HCT116 (cell line): ENCODE measurements at regions not wholly inside any gene's neighbourhood (a gene's known extent, or its start where the extent isn't known, plus 50 kb on each side); places are given as distances from the start of the nearest gene placed in this dataset.

Source experiments
- ATAC-seq: fragments of 200-7000 bp; cut with Tn5 transposase; 2 replicates; pipeline ENCODE4 v1.9.1; 2020; ENCODE audit warnings: mild to moderate bottlenecking, moderate library complexity
- BruUV-seq: library from RNA; stranded (reverse); fragments of 400-500 nt; replicated peaks from 2 replicates; lab custom pipeline; 2021; lab: Mats Ljungman, UMichigan
- CTCF ChIA-PET: fragments of 300-600 bp; sonication (Branson Sonifier 250); formaldehyde crosslinking; loops from one replicate; lab custom pipeline; 2021; ENCODE audit warnings: antibody characterized with exemption; lab: Charles Lee
- POLR2A ChIA-PET: fragments of 300-600, 350-600 bp; sonication (Branson Sonifier 250); formaldehyde crosslinking; loops from one replicate; lab custom pipeline; 2021; ENCODE audit warnings: antibody characterized with exemption; lab: Charles Lee
- RAD21 ChIA-PET, 2 experiments: fragments of 300-600 bp; sonication (Branson Sonifier 250); formaldehyde crosslinking; loops; one replicate each; lab custom pipeline; 2023; ENCODE audit warnings: low total read pairs in 2 of 2; ENCODE audit not compliant: uncharacterized antibody in 2 of 2, unreplicated experiment in 2 of 2, low non-redundant PET in 1 of 2; lab: Charles Lee
- DNase-seq: peaks from one replicate; pipeline ENCODE4 v3.0.0-alpha.2; 2010; ENCODE audit warnings: low read depth, low spot score
- H2AFZ ChIP-seq: fragments of 200-600 bp; shearing (Covaris generic), sonication (generic); 2 replicates; pipeline ENCODE4 v1.6.1; 2017; ENCODE audit warnings: low read depth, mixed run types, mixed read lengths, antibody characterized with exemption, low read length; ENCODE audit not compliant: poor library complexity, severe bottlenecking
- H3K27ac ChIP-seq: 2 replicates; pipeline ENCODE4 v1.5.1; 2012; ENCODE audit warnings: low read depth, low read length
- H3K27me3 ChIP-seq: fragments of 200-600 bp; sonication (generic); 2 replicates; pipeline ENCODE4 v1.6.1; 2016; ENCODE audit warnings: mixed run types, low read length, mixed read lengths; ENCODE audit not compliant: insufficient read depth
- H3K36me3 ChIP-seq, 2 experiments: fragments of 200-500 bp in 1 of 2; fragments of 200-600 bp in 1 of 2; sonication (Bioruptor generic) in 1 of 2; sonication (generic) in 1 of 2; 2 replicates each; pipeline versions ENCODE4 v1.5.1 to v1.6.1; 2014 to 2016; ENCODE audit warnings: low read length in 2 of 2, inconsistent platforms in 1 of 2, mixed read lengths in 1 of 2, mixed run types in 1 of 2; ENCODE audit not compliant: insufficient read depth in 2 of 2, control insufficient read depth in 1 of 2
- H3K4me1 ChIP-seq, 2 experiments: fragments of 200-600 bp in 1 of 2; sonication (generic) in 1 of 2; 2 replicates each; pipeline versions ENCODE4 v1.5.1 to v1.6.1; 2012 to 2017; ENCODE audit warnings: low read length in 2 of 2, inconsistent platforms in 1 of 2, mild to moderate bottlenecking in 1 of 2, mixed read lengths in 1 of 2, mixed run types in 1 of 2, moderate library complexity in 1 of 2; ENCODE audit not compliant: insufficient read depth in 2 of 2, control insufficient read depth in 1 of 2
- H3K4me2 ChIP-seq: fragments of 200-600 bp; sonication (generic); 2 replicates; pipeline ENCODE4 v1.6.1; 2017; ENCODE audit warnings: mixed run types, low read length, mixed read lengths
- H3K4me3 ChIP-seq, 2 experiments: fragments of 200-600 bp in 1 of 2; sonication (generic) in 1 of 2; replicated peaks in 1 of 2; 2 replicates each; pipeline ENCODE4 v1.5.1; 2011 to 2016; ENCODE audit warnings: low read length in 2 of 2, control low read depth in 1 of 2, low read depth in 1 of 2, mild to moderate bottlenecking in 1 of 2, mixed read lengths in 1 of 2, mixed run types in 1 of 2
- H3K79me2 ChIP-seq: fragments of 200-600 bp; sonication (generic); 2 replicates; pipeline ENCODE4 v1.6.1; 2017; ENCODE audit warnings: mild to moderate bottlenecking, mixed run types, low read length, moderate library complexity, mixed read lengths; ENCODE audit not compliant: insufficient read depth
- H3K9ac ChIP-seq: fragments of 200-600 bp; sonication (generic); 2 replicates; pipeline ENCODE4 v1.6.1; 2016; ENCODE audit warnings: low read length, mixed read lengths
- H3K9me2 ChIP-seq: fragments of 200-600 bp; sonication (generic), shearing (Covaris generic); 2 replicates; pipeline ENCODE4 v1.6.1; 2017; ENCODE audit warnings: mixed run types, mild to moderate bottlenecking, moderate library complexity; ENCODE audit not compliant: insufficient read depth
- H3K9me3 ChIP-seq, 2 experiments: fragments of 200-500 bp in 1 of 2; fragments of 200-600 bp in 1 of 2; sonication (Bioruptor generic) in 1 of 2; sonication (generic) in 1 of 2; 2 replicates each; pipeline ENCODE4 v1.6.1; 2014 to 2017; ENCODE audit warnings: low read length in 2 of 2, mixed read lengths in 2 of 2, inconsistent platforms in 1 of 2, low read depth in 1 of 2, mild to moderate bottlenecking in 1 of 2, mixed run types in 1 of 2, moderate library complexity in 1 of 2; ENCODE audit not compliant: control insufficient read depth in 1 of 2, insufficient read depth in 1 of 2
- H4K20me1 ChIP-seq: fragments of 200-600 bp; sonication (generic), shearing (Covaris generic); 2 replicates; pipeline ENCODE4 v1.6.1; 2017; ENCODE audit warnings: mixed run types, mild to moderate bottlenecking, moderate library complexity; ENCODE audit not compliant: insufficient read depth
- CEBPB ChIP-seq: IDR thresholded peaks from 2 replicates; pipeline ENCODE4 v1.6.1; 2012; ENCODE audit warnings: low read depth
- EGR1 ChIP-seq: IDR thresholded peaks from 2 replicates; pipeline ENCODE4 v1.6.1; 2012; ENCODE audit warnings: low read depth
- EZH2 ChIP-seq: fragments of 200-600 bp; sonication (generic); IDR thresholded peaks from 2 replicates; pipeline ENCODE4 v1.6.1; 2017; ENCODE audit warnings: antibody characterized with exemption, mixed run types
- EZH2phosphoT487 ChIP-seq: fragments of 200-600 bp; IDR thresholded peaks from 2 replicates; pipeline ENCODE4 v1.6.1; 2018; ENCODE audit warnings: antibody characterized with exemption, borderline replicate concordance
- JUND ChIP-seq: IDR thresholded peaks from 2 replicates; pipeline ENCODE4 v1.6.1; 2012
- POLR2A ChIP-seq: IDR thresholded peaks from 2 replicates; pipeline ENCODE4 v1.7.0; 2011; ENCODE audit warnings: borderline replicate concordance; ENCODE audit not compliant: insufficient read depth, insufficient read length; ENCODE audit errors: extremely low read depth
- SP1 ChIP-seq: IDR thresholded peaks from 2 replicates; pipeline ENCODE4 v1.6.1; 2012; ENCODE audit warnings: low read depth
- SRF ChIP-seq: IDR thresholded peaks from 2 replicates; pipeline ENCODE4 v1.6.1; 2012; ENCODE audit warnings: low read depth
- intact Hi-C: fragments of 100-400 bp; cut with micrococcal nuclease; formaldehyde crosslinking; loops from 2 replicates; pipeline ENCODE4 v1.10.0; 2022
- TF ChIP-seq, protein P1 (sequence below): IDR thresholded peaks from 2 replicates; pipeline ENCODE4 v1.6.1; 2012
- TF ChIP-seq, protein P2 (sequence below), 3 experiments: fragments of 200-600 bp in 1 of 3; sonication (generic) in 1 of 3; IDR thresholded peaks in 2 of 3; conservative IDR thresholded peaks in 1 of 3; 2 replicates each; pipeline ENCODE4 v1.5.1; 2012 to 2017; ENCODE audit warnings: low read depth in 2 of 3, low read length in 2 of 3, antibody characterized with exemption in 1 of 3, borderline replicate concordance in 1 of 3, control low read depth in 1 of 3, mild to moderate bottlenecking in 1 of 3, mixed read lengths in 1 of 3, mixed run types in 1 of 3, moderate library complexity in 1 of 3; ENCODE audit not compliant: insufficient read depth in 1 of 3
- TF ChIP-seq, protein P3 (sequence below): IDR thresholded peaks from 2 replicates; pipeline ENCODE4 v1.6.1; 2011; ENCODE audit warnings: mild to moderate bottlenecking, low read length, moderate library complexity; ENCODE audit not compliant: insufficient replicate concordance; ENCODE audit errors: extremely low read depth

DNA sequence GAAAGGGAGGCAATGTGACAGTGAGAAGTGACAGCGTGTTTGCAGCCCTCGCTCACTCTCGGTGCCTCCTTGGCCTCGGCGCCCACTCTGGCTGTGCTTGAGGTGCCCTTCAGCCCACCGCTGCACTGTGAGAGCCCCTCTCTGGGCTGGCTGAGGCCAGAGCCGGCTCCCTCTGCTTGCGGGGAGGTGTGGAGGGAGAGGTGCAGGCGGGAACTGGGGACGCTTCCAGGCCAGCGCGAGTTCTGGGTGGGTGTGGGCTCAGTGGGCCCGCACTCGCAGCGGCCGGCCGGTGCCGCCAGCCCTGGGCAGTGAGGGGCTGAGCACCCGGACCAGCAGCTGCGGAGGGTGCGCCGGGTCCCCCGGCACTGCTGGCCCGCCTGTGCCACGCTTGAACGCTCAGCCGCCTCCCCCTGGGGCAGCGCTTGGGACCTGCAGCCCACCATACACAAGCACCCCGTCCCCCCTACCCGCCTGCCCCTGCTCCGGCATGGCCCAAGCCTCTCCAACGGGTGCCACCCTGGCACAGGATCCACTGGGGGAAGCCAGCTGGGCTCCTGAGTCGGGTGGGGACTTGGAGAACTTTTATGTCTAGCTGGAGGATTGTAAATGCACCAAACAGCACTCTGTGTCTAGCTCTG, 1142.8 kb upstream of the INTU start:
- ChIA-PET RAD21 (no interaction called here), CTCF (no interaction called here), POLR2A (no interaction called here)
- Histone ChIP-seq H3K4me3 (no peak overlapping the region), H3K9me3 (no peaks in the 10 kb centered on the region), H2AFZ (no peak overlapping the region), H3K9ac (no peak overlapping the region), H3K27me3 (no peaks in the 10 kb centered on the region), H3K4me1 (no peaks in the 10 kb centered on the region), H3K9me2 (no peaks in the 10 kb centered on the region), H3K36me3 (no peaks in the 10 kb centered on the region), H4K20me1 (no peaks in the 10 kb centered on the region), H3K4me2 (no peak overlapping the region), H3K79me2 (no peaks in the 10 kb centered on the region), H3K27ac (no peak overlapping the region)
- intact Hi-C loops = no loop called here
- BruUV-seq = no TSS peak
- no peak for DNase-seq
- TF ChIP-seq, protein P1, sequence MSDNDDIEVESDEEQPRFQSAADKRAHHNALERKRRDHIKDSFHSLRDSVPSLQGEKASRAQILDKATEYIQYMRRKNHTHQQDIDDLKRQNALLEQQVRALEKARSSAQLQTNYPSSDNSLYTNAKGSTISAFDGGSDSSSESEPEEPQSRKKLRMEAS = no peak
- TF ChIP-seq EZH2phosphoT487 (no peak), JUND (no peak), CEBPB (no peak), POLR2A (no peak), SRF (no peak), EGR1 (no peak), EZH2 (no peak), SP1 (no peak)
- TF ChIP-seq, protein P2, sequence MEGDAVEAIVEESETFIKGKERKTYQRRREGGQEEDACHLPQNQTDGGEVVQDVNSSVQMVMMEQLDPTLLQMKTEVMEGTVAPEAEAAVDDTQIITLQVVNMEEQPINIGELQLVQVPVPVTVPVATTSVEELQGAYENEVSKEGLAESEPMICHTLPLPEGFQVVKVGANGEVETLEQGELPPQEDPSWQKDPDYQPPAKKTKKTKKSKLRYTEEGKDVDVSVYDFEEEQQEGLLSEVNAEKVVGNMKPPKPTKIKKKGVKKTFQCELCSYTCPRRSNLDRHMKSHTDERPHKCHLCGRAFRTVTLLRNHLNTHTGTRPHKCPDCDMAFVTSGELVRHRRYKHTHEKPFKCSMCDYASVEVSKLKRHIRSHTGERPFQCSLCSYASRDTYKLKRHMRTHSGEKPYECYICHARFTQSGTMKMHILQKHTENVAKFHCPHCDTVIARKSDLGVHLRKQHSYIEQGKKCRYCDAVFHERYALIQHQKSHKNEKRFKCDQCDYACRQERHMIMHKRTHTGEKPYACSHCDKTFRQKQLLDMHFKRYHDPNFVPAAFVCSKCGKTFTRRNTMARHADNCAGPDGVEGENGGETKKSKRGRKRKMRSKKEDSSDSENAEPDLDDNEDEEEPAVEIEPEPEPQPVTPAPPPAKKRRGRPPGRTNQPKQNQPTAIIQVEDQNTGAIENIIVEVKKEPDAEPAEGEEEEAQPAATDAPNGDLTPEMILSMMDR (IDR thresholded peaks at IDR 0.05 in 2 of 3, conservative IDR thresholded peaks at IDR 0.05 in 1 of 3; ENCODE audit: borderline replicate concordance in 1 of 3, insufficient read depth in 1 of 3, low read depth in 2 of 3, low read length in 2 of 3) = no peak
- TF ChIP-seq, protein P3, sequence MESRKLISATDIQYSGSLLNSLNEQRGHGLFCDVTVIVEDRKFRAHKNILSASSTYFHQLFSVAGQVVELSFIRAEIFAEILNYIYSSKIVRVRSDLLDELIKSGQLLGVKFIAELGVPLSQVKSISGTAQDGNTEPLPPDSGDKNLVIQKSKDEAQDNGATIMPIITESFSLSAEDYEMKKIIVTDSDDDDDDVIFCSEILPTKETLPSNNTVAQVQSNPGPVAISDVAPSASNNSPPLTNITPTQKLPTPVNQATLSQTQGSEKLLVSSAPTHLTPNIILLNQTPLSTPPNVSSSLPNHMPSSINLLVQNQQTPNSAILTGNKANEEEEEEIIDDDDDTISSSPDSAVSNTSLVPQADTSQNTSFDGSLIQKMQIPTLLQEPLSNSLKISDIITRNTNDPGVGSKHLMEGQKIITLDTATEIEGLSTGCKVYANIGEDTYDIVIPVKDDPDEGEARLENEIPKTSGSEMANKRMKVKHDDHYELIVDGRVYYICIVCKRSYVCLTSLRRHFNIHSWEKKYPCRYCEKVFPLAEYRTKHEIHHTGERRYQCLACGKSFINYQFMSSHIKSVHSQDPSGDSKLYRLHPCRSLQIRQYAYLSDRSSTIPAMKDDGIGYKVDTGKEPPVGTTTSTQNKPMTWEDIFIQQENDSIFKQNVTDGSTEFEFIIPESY = no peak
- no peak for ATAC-seq
